CD4-positive, alpha-beta T cell treated with Interleukin-15 for 1 hour (primary cell): ENCODE measurements at regions not wholly inside any gene's neighbourhood (a gene's known extent, or its start where the extent isn't known, plus 50 kb on each side); places are given as distances from the start of the nearest gene placed in this dataset.
"Not testable (repeated sequence)": the region's sequence is repeated elsewhere in the genome, so short reads cannot be mapped to it uniquely, and the experiment has no call there.

Source experiments
- DNase-seq: peaks from one replicate; pipeline ENCODE4 v3.0.0-alpha.2; 2020

DNA sequence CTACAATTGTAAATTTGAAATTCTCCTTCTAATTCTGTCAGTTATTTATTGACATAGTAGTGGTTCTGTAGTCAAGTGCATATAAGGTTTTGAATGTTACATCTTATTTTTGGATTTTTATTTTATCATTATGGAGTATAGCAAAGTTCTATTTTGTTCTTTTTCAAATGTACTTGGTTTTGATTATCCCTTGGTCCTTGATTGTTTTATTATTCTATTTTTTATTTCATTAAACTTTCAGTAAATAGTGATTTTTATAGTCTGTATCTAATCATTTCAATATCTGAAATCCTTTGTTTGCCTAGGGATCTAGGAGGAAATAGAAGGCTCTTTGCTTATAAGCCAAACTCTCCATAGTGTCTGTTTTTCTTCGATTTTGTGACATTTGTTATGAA, 87.8 kb downstream of the HFE start:
- no peak for DNase-seq

DNA sequence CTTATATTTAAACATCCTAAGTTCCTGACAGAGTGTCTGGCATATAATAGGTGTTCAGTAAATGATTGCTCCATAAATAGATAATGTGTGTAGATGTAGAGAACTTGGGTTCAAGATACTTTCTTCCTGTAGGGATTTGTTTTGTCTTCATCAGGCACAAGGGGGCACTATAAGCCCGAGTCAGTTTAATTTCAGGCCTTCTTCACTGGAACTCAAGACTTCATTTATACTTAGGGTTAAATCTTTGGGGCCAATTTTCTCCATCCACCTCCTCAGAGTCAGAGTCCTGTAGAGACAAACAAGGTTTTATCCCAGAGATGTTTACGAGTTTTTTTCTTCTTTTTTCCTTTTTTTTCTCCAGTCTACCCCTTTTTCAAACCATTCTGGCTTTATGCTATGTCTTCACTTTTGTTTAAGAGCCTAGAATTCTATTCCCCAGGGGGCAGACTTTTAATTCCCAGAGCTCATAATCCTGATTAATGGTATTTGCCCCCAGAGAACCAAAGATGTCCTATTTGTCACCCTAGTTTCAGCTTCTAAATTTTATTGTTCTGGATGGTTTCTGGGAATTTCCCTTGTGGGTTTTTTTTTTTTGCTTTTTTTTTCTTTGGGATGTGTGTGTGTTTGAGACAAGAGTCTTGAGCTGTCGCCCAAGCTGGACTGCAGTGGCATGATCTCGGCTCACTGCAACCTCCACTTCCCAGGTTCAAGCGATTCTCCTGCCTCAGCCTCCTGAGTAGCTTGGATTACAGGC, 88.4 kb downstream of the HFE start:
- peak; percentile 56 for DNase-seq

- no peak for DNase-seq
Measured at GRCh38 chr6:26179675-26180074, 92.4 kb downstream of the HFE start.

- no peak for DNase-seq
Measured at GRCh38 chr6:26180346-26180745, 93.1 kb downstream of the HFE start.

- DNase-seq, result no peak
Measured at GRCh38 chr6:26183237-26183580, 96.0 kb downstream of the HFE start.

GRCh38 chr6:26183581-26184366, 96.5 kb downstream of the HFE start:
- DNase-seq, result peak; percentile 68

GRCh38 chr6:26184367-26184891, 97.2 kb downstream of the HFE start:
- DNase-seq, result no peak

DNA sequence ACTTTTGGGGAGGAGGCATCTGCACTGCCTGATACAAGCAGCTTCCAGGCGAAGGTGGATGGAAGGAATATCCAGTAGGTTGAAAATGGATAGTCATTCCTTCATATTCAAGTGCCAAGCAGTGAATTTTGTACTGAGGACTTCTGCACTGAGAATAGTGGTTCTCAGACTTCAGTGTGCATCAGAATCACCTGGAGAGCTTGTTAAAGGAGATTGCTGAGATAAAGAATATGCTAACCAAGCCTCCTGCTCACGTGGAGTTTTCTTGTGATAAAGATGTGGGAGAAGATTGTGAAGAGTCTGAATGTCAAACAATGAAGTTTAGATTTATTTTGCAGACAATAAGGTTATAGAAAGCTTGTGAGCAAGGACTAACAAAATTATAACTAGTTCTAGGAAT, 97.8 kb downstream of the HFE start:
- DNase-seq, result no peak

GRCh38 chr6:26185802-26186201, 98.6 kb downstream of the HFE start:
- DNase-seq, result no peak

DNA sequence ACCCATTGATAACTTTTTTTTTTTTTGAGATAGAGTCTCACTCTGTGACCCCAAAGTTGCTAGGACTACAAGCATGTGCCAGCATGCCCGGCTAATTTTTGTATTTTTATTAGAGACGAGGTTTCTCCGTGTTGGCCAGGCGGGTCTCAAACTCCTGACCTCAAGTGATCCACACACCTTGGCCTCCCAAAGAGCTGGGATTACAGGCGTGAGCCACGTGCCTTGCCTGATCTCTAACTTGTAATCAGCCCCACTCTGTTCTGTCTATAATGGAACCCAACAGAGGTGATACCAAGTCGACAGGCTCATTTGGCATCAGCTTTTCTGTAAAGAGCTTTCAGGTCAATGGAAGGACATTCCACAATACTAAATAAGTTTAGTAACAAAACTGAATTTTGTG, 99.4 kb downstream of the HFE start:
- no peak for DNase-seq

- DNase-seq, result no peak
Measured at GRCh38 chr6:26187292-26187691, 100.1 kb downstream of the HFE start.

DNA sequence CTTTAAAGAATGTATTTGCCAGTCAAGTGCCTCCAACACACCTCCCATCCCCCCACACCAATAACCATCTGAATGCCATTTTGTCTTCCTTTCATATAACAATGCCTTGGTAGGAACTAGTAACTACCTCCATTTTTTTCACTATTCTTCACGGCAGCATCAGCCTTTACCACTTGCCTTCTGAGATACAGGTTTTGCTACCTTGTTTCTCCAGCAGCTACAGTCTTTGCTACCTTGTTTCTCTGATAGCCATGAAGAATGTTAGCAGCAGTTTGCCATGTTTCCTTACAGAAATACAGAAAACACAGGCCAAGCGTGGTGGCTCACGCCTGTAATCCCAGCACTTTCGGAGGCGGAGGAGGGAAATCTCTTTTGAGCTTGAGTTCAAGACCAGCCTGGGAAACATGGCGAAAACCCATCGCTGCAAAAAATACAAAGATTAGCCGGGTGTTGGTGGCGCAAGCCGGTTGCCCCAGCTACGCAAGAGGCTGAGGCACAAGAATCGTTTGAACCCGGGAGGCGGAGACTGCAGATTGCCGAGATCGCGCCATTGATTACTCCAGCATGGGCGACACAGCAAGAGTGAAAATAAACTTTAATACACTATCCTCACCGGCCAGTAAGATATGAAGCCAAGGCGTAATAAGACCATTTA, 100.9 kb downstream of the HFE start:
- peak; percentile 62 for DNase-seq

DNA sequence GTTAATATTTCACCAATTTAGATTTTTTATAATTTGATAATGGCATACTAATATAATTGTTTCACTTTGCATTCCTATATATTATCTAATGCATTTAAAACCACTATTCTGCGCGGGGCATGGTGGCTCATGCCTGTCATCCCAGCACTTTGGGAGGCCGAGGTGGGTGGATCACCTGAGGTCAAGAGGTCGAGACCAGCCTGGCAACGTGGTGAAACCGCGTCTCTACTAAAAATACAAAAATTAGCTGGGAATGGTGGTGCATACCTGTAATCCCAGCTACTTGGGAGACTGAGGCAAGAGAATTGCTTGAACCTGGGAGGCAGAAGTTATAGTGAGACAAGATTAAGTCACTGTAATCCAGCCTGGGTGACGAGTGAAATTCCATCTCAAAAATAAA, 104.3 kb downstream of the HFE start:
- DNase-seq, result not testable (repeated sequence)

DNA sequence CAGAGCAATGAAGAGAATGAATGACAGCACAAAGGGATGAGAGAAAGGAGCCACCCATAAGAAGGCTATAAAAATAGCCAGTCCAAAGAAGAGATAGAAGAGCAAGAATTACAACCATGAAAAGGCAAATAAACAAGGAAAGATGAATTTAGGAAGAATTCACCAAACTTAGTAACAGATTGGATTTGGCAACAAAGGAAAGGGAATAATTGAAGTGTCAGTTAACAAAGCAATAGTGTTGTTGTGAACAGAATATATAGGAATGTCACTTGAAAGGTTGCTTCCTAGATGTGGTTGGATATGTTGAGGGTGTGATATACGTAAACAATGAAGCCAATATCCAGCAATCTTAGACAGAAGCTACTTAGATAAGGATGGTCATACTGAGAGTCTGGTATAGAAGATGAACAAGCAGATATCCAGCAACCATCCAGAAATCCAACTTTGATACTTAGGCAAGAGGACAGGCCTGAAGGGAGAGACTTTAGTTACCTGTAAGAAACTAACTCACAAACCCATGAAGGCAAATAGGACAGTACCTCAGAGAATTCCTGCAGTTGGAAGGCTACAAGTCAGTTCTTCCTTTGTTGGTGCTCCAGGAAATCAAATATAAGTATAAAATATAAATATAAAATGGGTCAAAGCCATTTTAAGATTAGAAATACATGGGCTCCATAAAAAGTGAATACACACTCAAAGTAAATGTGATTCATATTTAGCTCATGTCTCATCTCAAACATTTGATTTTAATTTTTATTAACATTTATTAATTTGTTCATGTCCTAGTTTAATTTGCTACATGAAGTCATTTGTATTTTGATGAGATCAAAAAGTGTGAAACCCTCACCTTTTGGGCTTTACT, 106.5 kb downstream of the HFE start:
- DNase-seq, result no peak

GRCh38 chr6:26194329-26194701, 107.1 kb downstream of the HFE start:
- DNase-seq, result no peak

- DNase-seq, result no peak
Measured at GRCh38 chr6:26194816-26195375, 107.7 kb downstream of the HFE start.

GRCh38 chr6:26195376-26195923, 108.2 kb downstream of the HFE start:
- DNase-seq, result peak; percentile 93

DNA sequence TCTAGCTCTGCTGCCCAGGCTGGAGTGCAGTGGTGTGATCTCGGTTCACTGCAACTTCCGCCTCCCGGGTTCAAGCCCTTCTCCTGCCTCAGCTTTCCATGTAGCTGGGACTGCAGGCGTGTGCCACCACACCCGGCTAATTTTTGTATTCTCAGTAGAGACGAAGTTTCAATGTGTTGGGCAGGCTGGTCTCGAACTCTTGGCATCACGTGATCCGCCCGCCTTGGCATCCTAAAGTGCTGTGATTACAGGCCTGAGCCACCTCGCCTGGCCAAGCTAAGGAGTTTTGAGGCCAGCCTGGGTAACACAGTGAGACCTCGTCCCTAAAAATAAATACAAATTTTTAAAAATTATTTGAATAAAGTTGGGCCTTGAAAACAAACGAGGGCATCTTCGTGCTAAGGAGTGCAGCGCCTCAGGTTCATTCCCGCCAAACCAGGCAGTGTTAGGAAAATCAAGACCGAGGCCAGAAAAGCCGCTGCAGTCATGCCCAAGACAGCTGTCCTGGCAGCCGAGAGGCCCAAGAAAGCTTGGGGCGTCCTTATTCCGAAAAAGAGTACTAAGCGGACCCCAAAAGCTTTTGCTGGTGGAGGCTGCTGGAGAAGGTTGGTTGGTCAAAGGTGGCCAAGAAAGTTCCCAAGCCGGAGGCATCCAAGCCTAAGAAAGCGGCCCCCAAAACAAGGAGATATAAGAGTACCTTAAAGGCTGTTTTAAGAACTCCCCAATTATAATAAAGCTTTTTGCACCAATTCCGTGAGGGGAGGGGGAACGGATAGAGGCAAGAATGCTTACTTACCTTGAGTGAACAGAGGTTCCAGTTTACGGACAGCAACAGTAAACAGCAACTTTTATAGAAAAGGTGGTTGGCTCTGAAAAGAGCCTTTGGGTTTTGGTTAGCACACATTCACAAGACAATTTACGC, 109.0 kb downstream of the HFE start:
- no peak for DNase-seq

DNA sequence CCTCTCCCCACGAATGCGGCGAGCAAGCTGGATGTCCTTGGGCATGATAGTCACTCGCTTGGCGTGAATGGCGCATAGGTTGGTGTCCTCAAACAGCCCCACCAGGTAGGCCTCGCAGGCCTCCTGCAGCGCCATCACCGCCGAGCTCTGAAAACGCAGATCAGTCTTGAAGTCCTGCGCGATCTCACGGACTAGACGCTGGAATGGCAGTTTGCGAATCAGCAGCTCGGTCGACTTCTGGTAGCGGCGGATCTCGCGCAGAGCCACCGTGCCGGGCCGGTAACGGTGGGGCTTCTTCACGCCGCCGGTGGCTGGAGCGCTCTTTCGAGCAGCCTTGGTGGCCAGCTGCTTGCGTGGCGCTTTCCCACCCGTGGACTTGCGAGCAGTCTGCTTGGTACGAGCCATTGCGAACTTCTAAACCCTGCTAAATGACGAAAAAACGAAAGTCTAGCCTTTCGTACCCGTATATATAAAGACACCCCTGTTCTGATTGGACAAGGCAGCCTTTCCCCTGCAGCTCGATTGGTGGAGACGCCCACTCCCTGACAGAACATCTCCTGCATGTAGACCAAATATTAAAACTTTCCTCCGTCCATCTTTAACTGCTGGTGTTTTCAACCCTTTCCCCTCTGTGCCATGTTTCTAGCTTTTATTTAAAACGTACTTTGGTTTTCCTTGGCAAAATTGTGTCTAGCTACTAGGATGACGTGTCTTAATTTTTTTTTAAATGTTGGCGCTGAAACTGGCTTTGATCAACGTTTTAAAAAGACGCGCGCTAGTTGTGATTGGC, 109.8 kb downstream of the HFE start:
- peak; percentile 92 for DNase-seq

GRCh38 chr6:26197636-26197932, 110.4 kb downstream of the HFE start:
- DNase-seq, result no peak
